ENCODE measurements at regions not wholly inside any gene's neighbourhood (a gene's known extent, or its start where the extent isn't known, plus 50 kb on each side); places are given as distances from the start of the nearest gene placed in this dataset.

- no peak for DNase-seq (ENCODE audit: low read depth in 2 of 2)
Measured at GRCh38 chr2:120866071-120866470, 130.4 kb downstream of the GLI2 start.

GRCh38 chr2:120866483-120867140, 130.9 kb downstream of the GLI2 start:
- no peak for DNase-seq (ENCODE audit: low read depth in 2 of 2)

GRCh38 chr2:120867290-120868241, 131.9 kb downstream of the GLI2 start:
- peak in 1 of 2 experiments; percentile 41 for DNase-seq (ENCODE audit: low read depth in 2 of 2)

- DNase-seq (ENCODE audit: low read depth in 2 of 2) = no peak
Measured at GRCh38 chr2:120868366-120868765, 132.7 kb downstream of the GLI2 start.

- DNase-seq (ENCODE audit: low read depth in 2 of 2) = no peak
Measured at GRCh38 chr2:120869036-120869729, 133.5 kb downstream of the GLI2 start.

- no peak for DNase-seq (ENCODE audit: low read depth in 2 of 2)
Measured at GRCh38 chr2:120869730-120870466, 134.2 kb downstream of the GLI2 start.

- no peak for DNase-seq (ENCODE audit: low read depth in 2 of 2)
Measured at GRCh38 chr2:120870467-120870788, 134.8 kb downstream of the GLI2 start.

- DNase-seq (ENCODE audit: low read depth in 2 of 2) = no peak
Measured at GRCh38 chr2:120871016-120871635, 135.5 kb downstream of the GLI2 start.

- DNase-seq (ENCODE audit: low read depth in 2 of 2) = no peak
Measured at GRCh38 chr2:120871881-120872620, 136.4 kb downstream of the GLI2 start.

- DNase-seq (ENCODE audit: low read depth in 2 of 2) = no peak
Measured at GRCh38 chr2:120873958-120874887, 138.6 kb downstream of the GLI2 start.

- DNase-seq (ENCODE audit: low read depth in 2 of 2) = no peak
Measured at GRCh38 chr2:120874888-120875275, 139.2 kb downstream of the GLI2 start.

- DNase-seq (ENCODE audit: low read depth in 2 of 2) = peak in 1 of 2 experiments; percentile 33
Measured at GRCh38 chr2:120875431-120875830, 139.8 kb downstream of the GLI2 start.

GRCh38 chr2:120876526-120877280, 141.0 kb downstream of the GLI2 start:
- DNase-seq (ENCODE audit: low read depth in 2 of 2) = no peak

- no peak for DNase-seq (ENCODE audit: low read depth in 2 of 2)
Measured at GRCh38 chr2:120877409-120877808, 141.7 kb downstream of the GLI2 start.

GRCh38 chr2:120878970-120879369, 143.3 kb downstream of the GLI2 start:
- DNase-seq (ENCODE audit: low read depth in 2 of 2) = no peak

GRCh38 chr2:120879431-120880295, 144.0 kb downstream of the GLI2 start:
- DNase-seq (ENCODE audit: low read depth in 2 of 2) = no peak

GRCh38 chr2:120880381-120880780, 144.7 kb downstream of the GLI2 start:
- no peak for DNase-seq (ENCODE audit: low read depth in 2 of 2)
